Upper lobe of left lung (tissue), 6 donors: ENCODE measurements at regions not wholly inside any gene's neighbourhood (a gene's known extent, or its start where the extent isn't known, plus 50 kb on each side); places are given as distances from the start of the nearest gene placed in this dataset.

ENCODE experiments used
- ATAC-seq, 2 donors: fragments of 200-7000 bp; cut with Tn5 transposase; one replicate each; pipeline ENCODE4 v1.9.1; 2022; ENCODE audit warnings: mild to moderate bottlenecking in 2 of 2, moderate library complexity in 2 of 2; ENCODE audit not compliant: low FRiP score in 2 of 2
- DNase-seq, 2 donors: peaks; one replicate each; pipeline ENCODE4 v3.0.0-alpha.2; 2019 to 2020
- H3K27ac ChIP-seq, 4 donors: fragments of 200-600 bp; sonication (generic); one replicate each; pipeline ENCODE4 v1.5.1; 2016 to 2019
- H3K27me3 ChIP-seq, 4 donors: fragments of 200-600 bp; sonication (generic); one replicate each; pipeline ENCODE4 v1.5.1; 2017 to 2019
- H3K36me3 ChIP-seq, 4 donors: fragments of 200-600 bp; sonication (generic); one replicate each; pipeline ENCODE4 v1.5.1; 2016 to 2019
- H3K4me1 ChIP-seq, 4 donors: fragments of 200-600 bp; sonication (generic); one replicate each; pipeline ENCODE4 v1.5.1; 2018 to 2019
- H3K4me3 ChIP-seq, 4 donors: fragments of 200-600 bp; sonication (generic); one replicate each; pipeline ENCODE4 v1.5.1; 2017 to 2019; ENCODE audit warnings: mild to moderate bottlenecking in 2 of 4, moderate library complexity in 1 of 4
- H3K9me3 ChIP-seq, 4 donors: fragments of 200-600 bp; sonication (generic); one replicate each; pipeline ENCODE4 v1.5.1; 2018 to 2019
- EP300 ChIP-seq, 4 donors: sonication (generic); formaldehyde crosslinking; IDR thresholded peaks; one replicate each; pipeline ENCODE4 v1.5.1; 2017; ENCODE audit warnings: antibody characterized with exemption in 4 of 4, control low read depth in 2 of 4
- POLR2A ChIP-seq, 4 donors: fragments of 450-650 bp; IDR thresholded peaks; one replicate each; pipeline ENCODE4 v1.5.1; 2016 to 2017; ENCODE audit warnings: antibody characterized with exemption in 4 of 4, mild to moderate bottlenecking in 2 of 4
- POLR2AphosphoS5 ChIP-seq, 2 donors: sonication (generic); formaldehyde crosslinking; IDR thresholded peaks; one replicate each; pipeline ENCODE4 v1.5.1; 2017; ENCODE audit warnings: antibody characterized with exemption in 2 of 2
- WGBS, 2 donors: methylation state at CpG; one replicate each; pipeline ENCODE4 v1.1.5; 2017 to 2018; 5-methylcytosine and 5-hydroxymethylcytosine counted together
- TF ChIP-seq, protein P1 (sequence below), 6 experiments: fragments of 450-650 bp in 4 of 6; fragments of 200-600 bp in 2 of 6; sonication (generic) in 2 of 6; IDR thresholded peaks; one replicate each; pipeline ENCODE4 v1.5.1; 2016 to 2019; ENCODE audit warnings: antibody characterized with exemption in 6 of 6
- donor health status: DM: no; HTN: no; CAD: no; lungs with moderate emphysema.
- donor health status: DM: no; HTN: yes; CAD: no; lungs with severe emphysema.

DNA sequence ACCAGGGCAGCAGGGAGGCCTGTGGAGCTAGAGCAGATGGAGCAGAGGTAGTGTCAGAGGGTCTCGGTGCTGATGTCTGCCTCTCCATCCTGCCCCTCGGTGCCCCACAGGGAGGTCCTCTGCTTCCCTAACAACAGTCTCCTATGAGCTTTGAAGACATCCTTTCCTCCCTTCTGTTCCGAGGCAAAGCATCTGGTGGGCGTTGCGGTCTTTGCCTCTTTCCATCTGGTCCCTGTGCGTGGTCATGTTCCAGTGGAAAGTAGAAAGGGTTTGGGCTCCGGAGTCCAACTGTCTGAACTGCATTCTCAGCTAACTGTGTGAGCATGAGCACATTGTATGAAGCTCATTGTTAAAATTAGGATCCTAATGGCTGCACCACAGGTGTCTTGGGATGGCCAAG, 370.6 kb downstream of the AACS start:
- no peak for DNase-seq
- Histone ChIP-seq H3K27me3 (no peaks in the 10 kb centered on the region), H3K4me3 (no peak overlapping the region), H3K36me3 (no peaks in the 10 kb centered on the region), H3K27ac (no peak overlapping the region), H3K9me3 (no peaks in the 10 kb centered on the region), H3K4me1 (no peaks in the 10 kb centered on the region)
- no peak for ATAC-seq
- no peak for TF ChIP-seq POLR2AphosphoS5 (IDR thresholded peaks at IDR 0.05)
- no peak for TF ChIP-seq EP300 (IDR thresholded peaks at IDR 0.05)
- TF ChIP-seq POLR2A (IDR thresholded peaks at IDR 0.05): no peak
- WGBS, 2 donors: 88 to 90% methylated on average over 7 of the region's 7 CpGs

DNA sequence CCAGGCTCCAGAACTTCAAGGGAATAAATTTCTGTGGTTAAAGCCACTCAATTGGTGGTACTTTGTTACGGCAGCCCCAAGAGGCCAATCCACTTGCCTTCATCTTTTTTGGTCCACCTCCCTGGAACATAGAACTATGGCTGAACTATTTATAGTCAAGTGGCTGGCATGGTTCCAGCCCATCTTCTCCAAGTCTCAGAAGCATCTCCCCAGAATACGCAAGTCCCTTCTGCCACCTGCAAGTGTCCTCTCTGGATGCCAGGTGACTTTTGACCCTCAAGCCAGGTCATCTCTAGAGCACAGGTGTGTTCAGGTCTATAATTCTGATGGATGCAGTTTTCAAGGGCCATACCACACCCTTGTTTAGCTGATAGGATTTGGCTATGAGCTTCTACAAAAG, 371.5 kb downstream of the AACS start:
- TF ChIP-seq, protein P1, sequence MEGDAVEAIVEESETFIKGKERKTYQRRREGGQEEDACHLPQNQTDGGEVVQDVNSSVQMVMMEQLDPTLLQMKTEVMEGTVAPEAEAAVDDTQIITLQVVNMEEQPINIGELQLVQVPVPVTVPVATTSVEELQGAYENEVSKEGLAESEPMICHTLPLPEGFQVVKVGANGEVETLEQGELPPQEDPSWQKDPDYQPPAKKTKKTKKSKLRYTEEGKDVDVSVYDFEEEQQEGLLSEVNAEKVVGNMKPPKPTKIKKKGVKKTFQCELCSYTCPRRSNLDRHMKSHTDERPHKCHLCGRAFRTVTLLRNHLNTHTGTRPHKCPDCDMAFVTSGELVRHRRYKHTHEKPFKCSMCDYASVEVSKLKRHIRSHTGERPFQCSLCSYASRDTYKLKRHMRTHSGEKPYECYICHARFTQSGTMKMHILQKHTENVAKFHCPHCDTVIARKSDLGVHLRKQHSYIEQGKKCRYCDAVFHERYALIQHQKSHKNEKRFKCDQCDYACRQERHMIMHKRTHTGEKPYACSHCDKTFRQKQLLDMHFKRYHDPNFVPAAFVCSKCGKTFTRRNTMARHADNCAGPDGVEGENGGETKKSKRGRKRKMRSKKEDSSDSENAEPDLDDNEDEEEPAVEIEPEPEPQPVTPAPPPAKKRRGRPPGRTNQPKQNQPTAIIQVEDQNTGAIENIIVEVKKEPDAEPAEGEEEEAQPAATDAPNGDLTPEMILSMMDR (IDR thresholded peaks at IDR 0.05): no peak
- TF ChIP-seq POLR2AphosphoS5 (IDR thresholded peaks at IDR 0.05) (no peak), POLR2A (IDR thresholded peaks at IDR 0.05) (no peak), EP300 (IDR thresholded peaks at IDR 0.05) (no peak)
- Histone ChIP-seq H3K27ac (no peak overlapping the region), H3K4me1 (no peaks in the 10 kb centered on the region), H3K9me3 (no peaks in the 10 kb centered on the region), H3K4me3 (no peak overlapping the region), H3K27me3 (no peaks in the 10 kb centered on the region), H3K36me3 (no peaks in the 10 kb centered on the region)
- 82 to 96% methylated on average over 2 of the region's 2 CpGs for WGBS, 2 donors
- DNase-seq (no peak), ATAC-seq (no peak)

DNA sequence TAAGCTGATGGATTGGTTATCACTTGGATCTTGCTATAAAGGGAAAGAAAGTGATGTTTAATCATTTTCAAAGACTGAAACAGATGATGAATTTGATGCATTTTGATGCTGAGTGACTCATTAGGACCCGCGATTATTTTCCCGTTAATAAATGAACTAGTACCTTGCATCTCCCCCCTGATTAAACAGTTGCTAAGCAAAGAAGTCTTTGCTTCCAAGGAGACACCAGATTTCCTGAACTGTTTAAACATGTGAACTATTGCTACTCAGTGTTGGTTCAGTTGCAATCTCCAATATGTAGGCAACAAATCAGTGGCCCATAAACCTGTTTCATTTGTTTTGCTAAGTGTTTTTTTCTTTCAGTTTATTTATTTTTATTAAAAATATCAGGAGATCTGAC, 375.2 kb downstream of the AACS start:
- TF ChIP-seq, protein P1 (IDR thresholded peaks at IDR 0.05): no peak
- TF ChIP-seq EP300 (IDR thresholded peaks at IDR 0.05) (no peak), POLR2AphosphoS5 (IDR thresholded peaks at IDR 0.05) (no peak), POLR2A (IDR thresholded peaks at IDR 0.05) (no peak)
- no peaks in the 10 kb centered on the region for H3K4me1 ChIP-seq
- H3K4me3 ChIP-seq: no peak overlapping the region
- peaks cover 0 to 8% (median 0%) of the 10 kb centered on the region in 4 donors for H3K9me3 ChIP-seq
- no peaks in the 10 kb centered on the region for H3K27me3 ChIP-seq
- H3K36me3 ChIP-seq: no peaks in the 10 kb centered on the region
- DNase-seq: no peak
- H3K27ac ChIP-seq: no peak overlapping the region
- 50 to 72% methylated on average over 3 of the region's 3 CpGs for WGBS, 2 donors
- ATAC-seq: no peak

DNA sequence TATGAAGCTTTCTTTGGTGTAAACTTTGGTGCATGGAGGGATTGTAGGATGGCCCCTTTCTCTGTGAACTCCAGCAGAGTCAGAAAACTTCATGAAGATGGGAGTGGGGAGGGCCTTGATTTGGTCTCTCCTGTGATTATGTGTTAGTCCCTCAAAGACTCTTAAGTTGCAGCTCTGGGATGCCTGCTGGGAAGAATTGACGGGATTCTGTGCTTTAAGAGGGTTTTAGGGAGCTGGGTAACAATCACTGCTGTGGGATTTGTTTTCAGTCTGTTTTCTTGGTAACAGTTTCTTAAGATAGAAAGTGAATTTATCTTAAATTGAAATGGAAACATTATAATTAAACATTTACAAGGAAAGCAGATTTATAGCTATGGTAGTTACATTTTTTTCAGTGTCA, 378.1 kb downstream of the AACS start:
- Histone ChIP-seq H3K9me3 (peaks cover 0 to 14% (median 0%) of the 10 kb centered on the region in 4 donors), H3K27me3 (no peaks in the 10 kb centered on the region), H3K27ac (no peak overlapping the region), H3K4me1 (no peaks in the 10 kb centered on the region), H3K4me3 (no peak overlapping the region), H3K36me3 (no peaks in the 10 kb centered on the region)
- TF ChIP-seq, protein P1 (IDR thresholded peaks at IDR 0.05): no peak
- TF ChIP-seq EP300 (IDR thresholded peaks at IDR 0.05) (no peak), POLR2A (IDR thresholded peaks at IDR 0.05) (no peak), POLR2AphosphoS5 (IDR thresholded peaks at IDR 0.05) (no peak)
- no peak for ATAC-seq
- WGBS, 2 donors: 48 to 50% methylated on average over 1 of the region's 1 CpG
- DNase-seq: no peak

DNA sequence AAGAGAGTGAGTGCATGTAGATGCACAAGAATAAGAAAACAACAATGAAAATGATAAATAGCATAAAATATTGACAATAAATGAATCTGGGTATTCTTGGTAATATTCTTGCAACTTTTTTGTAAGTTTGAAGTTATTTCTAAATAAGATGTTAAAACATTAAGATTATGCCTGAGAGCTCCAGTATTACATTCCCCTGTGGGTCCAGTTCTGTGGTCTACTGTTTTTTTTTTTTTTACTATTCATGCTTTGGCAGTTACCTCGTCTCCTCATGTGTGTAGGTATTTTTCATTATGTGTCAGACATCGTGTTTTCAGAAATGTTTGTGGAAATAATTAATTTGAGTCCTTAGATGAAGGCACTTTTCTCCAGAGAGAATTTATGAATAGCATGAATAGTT, 386.2 kb downstream of the AACS start:
- WGBS, 2 donors: 62 to 69% methylated on average over 2 of the region's 2 CpGs
- H3K27ac ChIP-seq: no peak overlapping the region
- H3K27me3 ChIP-seq: no peaks in the 10 kb centered on the region
- H3K36me3 ChIP-seq: no peaks in the 10 kb centered on the region
- no peak for DNase-seq
- H3K4me3 ChIP-seq: no peak overlapping the region
- no peaks in the 10 kb centered on the region for H3K9me3 ChIP-seq
- H3K4me1 ChIP-seq: no peaks in the 10 kb centered on the region
- TF ChIP-seq, protein P1 (IDR thresholded peaks at IDR 0.05): no peak
- TF ChIP-seq EP300 (IDR thresholded peaks at IDR 0.05) (no peak), POLR2AphosphoS5 (IDR thresholded peaks at IDR 0.05) (no peak), POLR2A (IDR thresholded peaks at IDR 0.05) (no peak)
- ATAC-seq: no peak
